ENCODE measurements at regions not wholly inside any gene's neighbourhood (a gene's known extent, or its start where the extent isn't known, plus 50 kb on each side); places are given as distances from the start of the nearest gene placed in this dataset.
A peak's percentile ranks its signal among the peaks of the same experiment; 100 is the strongest.

DNA sequence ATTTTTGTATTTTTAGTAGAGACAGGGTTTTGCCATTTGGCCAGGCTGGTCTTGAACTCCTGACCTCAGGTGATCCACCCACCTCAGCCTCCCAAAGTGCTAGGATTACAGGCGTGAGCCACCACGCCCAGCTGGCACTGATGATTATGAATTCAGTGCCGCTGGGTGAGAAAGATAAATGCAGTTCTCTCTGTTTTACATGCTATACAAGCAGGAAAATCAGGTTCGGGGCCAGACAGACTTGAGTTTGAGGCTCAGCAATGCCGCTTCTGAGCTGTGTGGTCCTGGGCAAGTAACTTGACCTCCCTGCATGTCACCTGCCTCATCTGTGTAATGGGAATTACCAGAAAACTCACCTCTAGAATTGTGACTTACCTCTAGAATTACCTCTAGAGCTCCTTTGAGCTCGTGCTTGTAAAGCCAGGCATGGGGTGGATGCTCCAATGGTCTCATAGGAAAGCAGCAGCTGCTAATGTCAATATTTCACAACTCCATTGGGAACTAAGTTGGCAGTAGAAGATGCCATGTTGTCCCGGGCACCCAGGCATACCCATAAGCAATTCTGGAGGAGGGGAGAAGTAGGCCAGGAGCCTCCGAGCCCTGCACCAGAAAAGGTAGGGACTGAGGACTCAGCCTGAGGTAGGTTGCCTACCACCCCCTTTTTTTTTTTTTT is 119.8 kb upstream of the SLC25A33 start:
- H3K36me3 ChIP-seq (ENCODE audit: control insufficient read depth, insufficient read depth, low read length): no peaks in the 10 kb centered on the region
- no peak overlapping the region for H3K9ac ChIP-seq (ENCODE audit: low read length)
- no peaks in the 10 kb centered on the region for H3K9me3 ChIP-seq (ENCODE audit: control insufficient read depth, insufficient read depth, low read depth, low read length)
- H3K27ac ChIP-seq (ENCODE audit: low read depth, low read length): no peak overlapping the region
- H3K4me1 ChIP-seq (ENCODE audit: control insufficient read depth, insufficient read depth, low read length): no peaks in the 10 kb centered on the region
- no peak overlapping the region for H3K4me3 ChIP-seq (ENCODE audit: low read depth, low read length)
- no peaks in the 10 kb centered on the region for H3K27me3 ChIP-seq (ENCODE audit: control insufficient read depth, insufficient read depth, low read length)

DNA sequence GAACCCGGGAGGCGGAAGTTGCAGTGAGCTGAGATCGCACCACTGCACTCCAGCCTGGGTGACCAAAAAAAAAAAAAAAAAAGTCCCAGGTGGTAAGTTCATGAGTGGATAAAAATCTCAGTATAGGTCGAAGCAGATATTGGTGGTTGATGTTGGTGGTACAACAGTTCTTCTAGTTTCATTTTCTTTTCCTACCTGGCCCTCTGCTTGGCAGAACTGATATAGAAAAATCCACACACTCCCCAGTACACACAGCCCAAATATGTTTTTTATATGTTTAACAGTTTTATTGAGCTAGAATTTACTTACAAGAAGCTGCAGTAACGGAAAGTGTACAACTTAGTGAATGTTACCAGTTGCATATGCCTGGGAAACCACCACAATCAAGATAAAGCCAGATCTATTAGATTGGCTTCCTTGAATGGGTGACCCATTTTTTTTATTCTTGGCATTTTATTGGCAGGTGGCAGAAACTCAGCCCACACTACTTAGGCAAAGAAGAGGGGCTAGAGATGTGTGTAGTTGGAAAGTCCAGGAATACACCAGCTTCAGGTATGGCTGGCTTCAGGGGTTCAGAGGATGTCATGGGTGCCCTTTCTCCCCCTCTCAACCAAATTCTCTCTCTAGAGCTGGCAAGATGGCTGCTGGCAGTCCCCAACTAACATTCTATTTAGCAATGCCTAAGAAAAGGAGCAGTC is 118.3 kb upstream of the SLC25A33 start:
- H3K4me1 ChIP-seq (ENCODE audit: control insufficient read depth, insufficient read depth, low read length): no peaks in the 10 kb centered on the region
- H3K27me3 ChIP-seq (ENCODE audit: control insufficient read depth, insufficient read depth, low read length): no peaks in the 10 kb centered on the region
- no peaks in the 10 kb centered on the region for H3K36me3 ChIP-seq (ENCODE audit: control insufficient read depth, insufficient read depth, low read length)
- H3K27ac ChIP-seq (ENCODE audit: low read depth, low read length): no peak overlapping the region
- H3K9ac ChIP-seq (ENCODE audit: low read length): no peak overlapping the region
- no peak overlapping the region for H3K4me3 ChIP-seq (ENCODE audit: low read depth, low read length)
- H3K9me3 ChIP-seq (ENCODE audit: control insufficient read depth, insufficient read depth, low read depth, low read length): no peaks in the 10 kb centered on the region

DNA sequence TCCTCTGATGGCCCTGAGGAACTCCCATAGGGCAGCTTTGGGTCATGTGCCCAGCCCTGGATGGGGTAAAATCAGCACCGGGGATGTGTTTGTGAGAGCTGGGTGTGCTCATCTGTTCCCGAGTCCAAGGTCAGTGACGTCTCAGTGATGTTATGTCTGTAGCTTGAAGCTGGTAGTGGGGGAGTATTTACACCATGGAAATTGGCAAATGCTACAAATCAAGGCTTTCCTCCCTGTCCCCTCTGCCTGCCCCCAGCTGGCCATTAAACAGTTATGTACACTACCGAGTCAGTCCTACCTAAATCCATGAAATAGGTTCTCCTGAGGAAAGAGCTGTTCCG is 117.8 kb upstream of the SLC25A33 start:
- Histone ChIP-seq H3K9me3 (ENCODE audit: control insufficient read depth, insufficient read depth, low read depth, low read length) (no peaks in the 10 kb centered on the region), H3K27ac (ENCODE audit: low read depth, low read length) (no peak overlapping the region), H3K36me3 (ENCODE audit: control insufficient read depth, insufficient read depth, low read length) (no peaks in the 10 kb centered on the region), H3K4me3 (ENCODE audit: low read depth, low read length) (no peak overlapping the region), H3K4me1 (ENCODE audit: control insufficient read depth, insufficient read depth, low read length) (no peaks in the 10 kb centered on the region), H3K27me3 (ENCODE audit: control insufficient read depth, insufficient read depth, low read length) (no peaks in the 10 kb centered on the region), H3K9ac (ENCODE audit: low read length) (no peak overlapping the region)

DNA sequence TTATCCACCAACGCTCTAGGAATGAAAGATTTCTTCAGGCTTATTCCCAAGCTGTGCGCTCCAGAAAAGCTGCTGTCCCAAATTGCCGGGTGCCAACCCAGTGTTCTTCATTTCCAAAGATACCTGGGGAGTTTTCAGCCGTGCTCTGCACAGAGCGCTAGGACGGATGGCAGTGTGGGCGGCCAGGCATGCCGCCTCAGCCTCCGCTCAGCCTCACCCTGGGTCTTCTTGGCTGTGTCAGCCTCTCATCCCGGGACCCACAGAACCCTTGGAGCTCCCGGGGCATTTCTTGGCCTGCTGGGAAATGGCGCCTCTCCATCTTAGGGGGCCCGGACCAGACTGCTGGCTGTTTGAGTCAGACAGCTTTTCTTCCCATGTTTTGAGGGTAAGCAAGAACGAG is 116.9 kb upstream of the SLC25A33 start:
- Histone ChIP-seq H3K27ac (ENCODE audit: low read depth, low read length) (no peak overlapping the region), H3K4me1 (ENCODE audit: control insufficient read depth, insufficient read depth, low read length) (no peaks in the 10 kb centered on the region), H3K9me3 (ENCODE audit: control insufficient read depth, insufficient read depth, low read depth, low read length) (no peaks in the 10 kb centered on the region), H3K27me3 (ENCODE audit: control insufficient read depth, insufficient read depth, low read length) (no peaks in the 10 kb centered on the region), H3K9ac (ENCODE audit: low read length) (no peak overlapping the region), H3K4me3 (ENCODE audit: low read depth, low read length) (no peak overlapping the region), H3K36me3 (ENCODE audit: control insufficient read depth, insufficient read depth, low read length) (no peaks in the 10 kb centered on the region)

DNA sequence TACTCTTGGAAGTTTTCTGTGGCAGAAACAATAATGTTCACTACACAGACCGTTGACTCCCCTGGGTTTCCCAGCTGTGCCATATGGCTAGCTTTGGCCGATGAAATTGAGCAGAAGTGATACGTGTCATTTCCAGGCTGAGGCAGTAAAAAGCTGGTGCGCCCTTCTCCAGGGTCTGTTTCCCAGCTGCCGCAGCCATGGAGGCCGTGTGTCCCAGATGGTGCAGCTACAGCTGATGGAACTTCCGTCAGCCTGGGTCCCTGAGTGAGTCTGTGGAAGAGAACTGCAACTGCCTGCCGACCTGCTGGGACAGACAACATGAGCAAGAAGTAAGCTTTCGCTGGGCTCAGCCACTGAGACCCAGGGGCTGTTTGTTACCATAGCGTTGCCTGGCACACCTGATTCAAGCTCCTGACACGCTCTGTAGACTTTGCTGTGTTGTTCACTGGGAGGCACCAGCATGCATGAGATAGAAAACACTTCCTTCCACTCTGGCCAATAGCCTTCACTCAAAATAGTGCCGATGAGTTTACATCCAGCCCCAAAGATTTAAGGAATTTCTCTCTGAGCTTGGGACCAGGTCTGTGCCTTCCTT is 116.3 kb upstream of the SLC25A33 start:
- Histone ChIP-seq H3K27ac (ENCODE audit: low read depth, low read length) (no peak overlapping the region), H3K4me1 (ENCODE audit: control insufficient read depth, insufficient read depth, low read length) (no peaks in the 10 kb centered on the region), H3K9ac (ENCODE audit: low read length) (no peak overlapping the region), H3K36me3 (ENCODE audit: control insufficient read depth, insufficient read depth, low read length) (no peaks in the 10 kb centered on the region), H3K4me3 (ENCODE audit: low read depth, low read length) (no peak overlapping the region), H3K9me3 (ENCODE audit: control insufficient read depth, insufficient read depth, low read depth, low read length) (no peaks in the 10 kb centered on the region), H3K27me3 (ENCODE audit: control insufficient read depth, insufficient read depth, low read length) (no peaks in the 10 kb centered on the region)

DNA sequence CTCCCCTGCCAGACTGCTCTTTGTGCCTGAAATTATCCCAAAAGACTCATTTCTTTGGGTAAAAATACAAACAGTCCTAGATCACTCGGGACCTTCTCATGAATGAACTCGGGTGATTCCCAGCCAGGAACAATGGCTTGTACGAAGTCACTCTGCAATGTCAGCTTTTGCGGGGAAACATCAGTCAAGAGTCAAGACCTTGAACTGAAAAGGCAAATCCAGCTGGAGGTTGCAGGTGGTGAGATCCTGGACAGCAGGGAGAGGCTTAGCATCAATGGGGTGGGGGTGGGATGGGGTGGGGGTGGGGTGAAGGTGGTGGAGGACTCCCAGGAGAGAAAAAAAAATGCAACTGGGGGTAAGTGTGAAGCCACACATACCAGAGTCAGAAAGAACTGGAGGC is 115.0 kb upstream of the SLC25A33 start:
- H3K4me3 ChIP-seq (ENCODE audit: low read depth, low read length): no peak overlapping the region
- no peaks in the 10 kb centered on the region for H3K27me3 ChIP-seq (ENCODE audit: control insufficient read depth, insufficient read depth, low read length)
- H3K36me3 ChIP-seq (ENCODE audit: control insufficient read depth, insufficient read depth, low read length): no peaks in the 10 kb centered on the region
- H3K9me3 ChIP-seq (ENCODE audit: control insufficient read depth, insufficient read depth, low read depth, low read length): no peaks in the 10 kb centered on the region
- H3K4me1 ChIP-seq (ENCODE audit: control insufficient read depth, insufficient read depth, low read length): no peaks in the 10 kb centered on the region
- H3K27ac ChIP-seq (ENCODE audit: low read depth, low read length): no peak overlapping the region
- no peak overlapping the region for H3K9ac ChIP-seq (ENCODE audit: low read length)

DNA sequence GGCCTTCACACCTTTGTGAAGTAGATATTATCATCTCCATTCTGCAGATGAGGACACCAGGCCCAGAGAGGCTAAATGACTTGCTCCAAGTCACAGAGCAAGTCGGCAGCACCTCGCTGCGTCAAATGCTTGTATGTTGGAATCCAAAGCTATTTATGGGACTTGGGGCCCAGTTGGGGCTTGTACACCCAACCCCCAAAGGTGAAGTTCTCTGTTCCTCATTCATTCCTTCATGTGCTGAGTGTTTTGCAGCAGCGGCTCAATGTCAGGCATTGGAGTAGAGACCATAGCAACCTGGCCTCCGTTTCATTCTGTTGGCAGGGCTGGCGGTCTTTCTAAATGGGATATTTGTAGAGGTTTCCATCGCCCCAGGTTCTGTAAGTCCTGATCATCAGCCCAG is 113.4 kb upstream of the SLC25A33 start:
- no peak overlapping the region for H3K4me3 ChIP-seq (ENCODE audit: low read depth, low read length)
- no peaks in the 10 kb centered on the region for H3K36me3 ChIP-seq (ENCODE audit: control insufficient read depth, insufficient read depth, low read length)
- H3K27ac ChIP-seq (ENCODE audit: low read depth, low read length): no peak overlapping the region
- no peaks in the 10 kb centered on the region for H3K4me1 ChIP-seq (ENCODE audit: control insufficient read depth, insufficient read depth, low read length)
- H3K9ac ChIP-seq (ENCODE audit: low read length): no peak overlapping the region
- no peaks in the 10 kb centered on the region for H3K27me3 ChIP-seq (ENCODE audit: control insufficient read depth, insufficient read depth, low read length)
- no peaks in the 10 kb centered on the region for H3K9me3 ChIP-seq (ENCODE audit: control insufficient read depth, insufficient read depth, low read depth, low read length)

DNA sequence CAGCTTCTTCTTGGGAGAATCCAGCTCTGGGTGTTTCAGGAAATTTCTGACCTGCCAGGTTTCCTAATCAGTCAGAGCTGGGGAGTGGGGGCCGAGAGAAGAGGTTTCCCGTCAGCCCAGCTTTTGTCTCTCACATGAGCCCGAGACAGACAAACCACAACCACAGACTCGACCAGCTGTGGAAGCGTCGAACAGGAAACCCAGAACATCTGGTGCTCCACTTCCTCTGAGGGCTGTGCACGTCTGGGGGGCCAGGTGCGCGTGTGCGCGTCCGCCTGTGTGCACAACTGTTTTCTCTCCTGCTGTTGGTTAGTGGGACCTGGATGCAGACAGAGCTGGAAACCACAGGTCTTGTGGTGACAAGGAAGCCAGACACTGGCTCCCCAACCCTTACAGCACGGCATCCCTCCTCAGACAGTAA is 113.0 kb upstream of the SLC25A33 start:
- Histone ChIP-seq H3K4me3 (ENCODE audit: low read depth, low read length) (no peak overlapping the region), H3K9me3 (ENCODE audit: control insufficient read depth, insufficient read depth, low read depth, low read length) (no peaks in the 10 kb centered on the region), H3K27me3 (ENCODE audit: control insufficient read depth, insufficient read depth, low read length) (no peaks in the 10 kb centered on the region), H3K9ac (ENCODE audit: low read length) (no peak overlapping the region), H3K36me3 (ENCODE audit: control insufficient read depth, insufficient read depth, low read length) (no peaks in the 10 kb centered on the region), H3K27ac (ENCODE audit: low read depth, low read length) (no peak overlapping the region), H3K4me1 (ENCODE audit: control insufficient read depth, insufficient read depth, low read length) (no peaks in the 10 kb centered on the region)

DNA sequence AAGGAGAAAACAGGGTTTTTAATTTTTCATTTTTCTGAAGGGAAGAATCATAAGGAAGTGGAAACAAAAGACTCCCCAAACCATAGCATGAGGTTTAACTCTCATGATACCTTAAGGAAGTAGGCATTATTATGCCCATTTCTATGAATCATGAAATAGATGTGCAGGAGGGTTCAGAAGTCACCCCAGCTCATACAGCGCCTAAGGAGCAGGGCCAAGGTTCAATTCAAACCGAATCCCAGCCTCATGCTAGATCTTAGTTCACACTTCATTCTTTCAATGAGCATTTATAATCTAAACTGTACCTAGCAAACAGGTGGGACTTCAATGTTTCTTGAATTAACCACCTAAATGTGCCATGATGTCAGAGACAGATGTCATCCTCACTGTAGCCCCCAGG is 111.9 kb upstream of the SLC25A33 start:
- no peaks in the 10 kb centered on the region for H3K9me3 ChIP-seq (ENCODE audit: control insufficient read depth, insufficient read depth, low read depth, low read length)
- no peak overlapping the region for H3K27ac ChIP-seq (ENCODE audit: low read depth, low read length)
- no peaks in the 10 kb centered on the region for H3K4me1 ChIP-seq (ENCODE audit: control insufficient read depth, insufficient read depth, low read length)
- H3K36me3 ChIP-seq (ENCODE audit: control insufficient read depth, insufficient read depth, low read length): no peaks in the 10 kb centered on the region
- H3K4me3 ChIP-seq (ENCODE audit: low read depth, low read length): no peak overlapping the region
- H3K27me3 ChIP-seq (ENCODE audit: control insufficient read depth, insufficient read depth, low read length): no peaks in the 10 kb centered on the region
- H3K9ac ChIP-seq (ENCODE audit: low read length): no peak overlapping the region

DNA sequence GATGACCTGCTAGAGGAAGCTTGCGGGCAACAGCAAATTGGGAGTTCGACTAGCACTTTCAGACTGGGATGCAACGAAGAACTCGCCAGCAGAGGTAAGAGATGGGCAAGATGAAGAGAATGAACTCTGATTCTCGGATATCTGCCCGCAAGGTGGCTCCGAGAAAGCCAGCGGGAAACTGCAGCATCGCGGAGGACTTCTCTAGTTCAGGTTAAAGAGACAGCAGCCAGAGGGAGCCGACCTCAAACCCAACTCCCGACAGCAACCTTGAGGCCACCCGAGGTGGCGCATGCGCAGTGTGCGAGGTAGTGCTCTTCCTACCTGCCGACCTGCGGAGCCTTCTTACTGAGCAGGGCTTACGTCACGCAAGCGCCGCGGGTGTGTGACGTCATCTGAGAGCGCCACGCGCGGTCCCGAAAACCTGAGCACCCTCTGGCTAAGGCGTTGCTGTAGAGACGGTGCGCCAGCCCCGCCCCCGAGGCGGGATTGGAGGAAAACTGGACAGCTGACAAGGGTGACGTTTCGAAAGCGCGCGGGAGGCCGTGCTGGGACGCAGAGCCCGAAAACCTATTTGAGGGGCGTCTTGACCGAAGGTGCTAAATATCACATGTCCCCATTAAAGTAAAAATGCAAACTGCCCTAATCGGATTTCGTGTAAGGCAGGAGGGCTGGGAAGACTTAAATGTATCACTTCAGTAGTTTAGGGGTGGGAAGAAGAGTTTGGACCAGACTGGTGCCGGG is 110.5 kb upstream of the SLC25A33 start:
- H3K9me3 ChIP-seq (ENCODE audit: control insufficient read depth, insufficient read depth, low read depth, low read length): no peaks in the 10 kb centered on the region
- no peaks in the 10 kb centered on the region for H3K27me3 ChIP-seq (ENCODE audit: control insufficient read depth, insufficient read depth, low read length)
- peak overlapping the region; percentile 38 for H3K9ac ChIP-seq (ENCODE audit: low read length)
- H3K4me3 ChIP-seq (ENCODE audit: low read depth, low read length): peak overlapping the region; percentile 66
- H3K27ac ChIP-seq (ENCODE audit: low read depth, low read length): no peak overlapping the region; the same call in 1 of the 2 replicates
- no peaks in the 10 kb centered on the region for H3K36me3 ChIP-seq (ENCODE audit: control insufficient read depth, insufficient read depth, low read length)
- H3K4me1 ChIP-seq (ENCODE audit: control insufficient read depth, insufficient read depth, low read length): no peaks in the 10 kb centered on the region

DNA sequence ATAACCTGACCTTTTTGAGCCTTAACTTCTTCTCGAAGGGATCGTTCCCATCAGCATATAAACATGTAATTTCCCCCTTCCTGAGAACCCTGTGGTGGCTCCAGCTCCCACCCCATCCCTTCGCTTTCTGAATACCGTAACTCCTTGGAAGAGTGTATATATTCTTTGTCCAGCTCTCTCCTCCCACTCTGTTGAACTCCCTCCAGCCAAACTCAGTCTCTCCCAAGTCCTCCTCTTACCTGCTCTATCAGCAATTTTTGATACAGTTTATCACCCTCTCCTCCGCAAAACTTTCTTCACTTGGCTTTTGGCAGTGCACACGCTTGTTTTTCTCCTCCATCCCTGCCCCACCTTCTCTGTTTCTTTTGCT is 109.9 kb upstream of the SLC25A33 start:
- no peaks in the 10 kb centered on the region for H3K4me1 ChIP-seq (ENCODE audit: control insufficient read depth, insufficient read depth, low read length)
- H3K27ac ChIP-seq (ENCODE audit: low read depth, low read length): no peak overlapping the region; the same call in 1 of the 2 replicates
- no peaks in the 10 kb centered on the region for H3K9me3 ChIP-seq (ENCODE audit: control insufficient read depth, insufficient read depth, low read depth, low read length)
- H3K27me3 ChIP-seq (ENCODE audit: control insufficient read depth, insufficient read depth, low read length): no peaks in the 10 kb centered on the region
- H3K36me3 ChIP-seq (ENCODE audit: control insufficient read depth, insufficient read depth, low read length): no peaks in the 10 kb centered on the region
- H3K9ac ChIP-seq (ENCODE audit: low read length): peak overlapping the region; percentile 38
- peak overlapping the region; percentile 66 for H3K4me3 ChIP-seq (ENCODE audit: low read depth, low read length)

All from HUES6 (cell line).